Stimulated activated memory B cell treated with anti-CD40 and anti-IgM and Interleukin-4, amounts not matched to agents 10 μg/mL and 1 μg/mL and 100 μg/mL, for 72 hours (primary cell): ENCODE measurements at regions not wholly inside any gene's neighbourhood (a gene's known extent, or its start where the extent isn't known, plus 50 kb on each side); places are given as distances from the start of the nearest gene placed in this dataset.

Experiments used
- ATAC-seq: fragments of 150-1000 bp; cut with Tn5 transposase; 2 replicates; pipeline ENCODE4 v1.10.0; 2021
- H3K27ac Mint-ChIP-seq: one replicate; pipeline ENCODE4 v1.8.0; 2022; ENCODE audit warnings: mild to moderate bottlenecking, mixed read lengths
- H3K27me3 Mint-ChIP-seq: one replicate; pipeline ENCODE4 v1.8.0; 2022; ENCODE audit warnings: mixed read lengths
- H3K36me3 Mint-ChIP-seq: one replicate; pipeline ENCODE4 v1.8.0; 2022; ENCODE audit warnings: mixed read lengths
- H3K4me1 Mint-ChIP-seq: one replicate; pipeline ENCODE4 v1.8.0; 2022; ENCODE audit warnings: mixed read lengths
- H3K4me3 Mint-ChIP-seq: one replicate; pipeline ENCODE4 v1.8.0; 2022; ENCODE audit warnings: mild to moderate bottlenecking, moderate library complexity, mixed read lengths
- H3K9me3 Mint-ChIP-seq: one replicate; pipeline ENCODE4 v1.8.0; 2022; ENCODE audit warnings: mixed read lengths

- ATAC-seq, result no peak
Measured at GRCh38 chr2:19800796-19801195, 101.0 kb downstream of the TTC32 start.

GRCh38 chr2:19799881-19800780 is 101.7 kb downstream of the TTC32 start:
- no peak overlapping the region for H3K27ac Mint-ChIP-seq
- H3K4me1 Mint-ChIP-seq, result no peaks in the 10 kb centered on the region
- peaks cover 2% of the 10 kb centered on the region for H3K9me3 Mint-ChIP-seq
- no peaks in the 10 kb centered on the region for H3K36me3 Mint-ChIP-seq
- H3K4me3 Mint-ChIP-seq, result no peak overlapping the region
- peaks cover 9% of the 10 kb centered on the region for H3K27me3 Mint-ChIP-seq
- ATAC-seq, result no peak

More at GRCh38 chr2:19800796-19801195, 101.0 kb downstream of the TTC32 start:
- no peaks in the 10 kb centered on the region for H3K36me3 Mint-ChIP-seq
- H3K27ac Mint-ChIP-seq, result no peak overlapping the region
- H3K27me3 Mint-ChIP-seq, result peaks cover 9% of the 10 kb centered on the region
- H3K4me3 Mint-ChIP-seq, result no peak overlapping the region
- H3K9me3 Mint-ChIP-seq, result peaks cover 2% of the 10 kb centered on the region
- no peaks in the 10 kb centered on the region for H3K4me1 Mint-ChIP-seq

- Mint-ChIP-seq H3K27ac (no peak overlapping the region), H3K36me3 (no peaks in the 10 kb centered on the region), H3K4me3 (no peak overlapping the region), H3K9me3 (no peaks in the 10 kb centered on the region), H3K27me3 (peaks cover 9% of the 10 kb centered on the region), H3K4me1 (no peaks in the 10 kb centered on the region)
- no peak for ATAC-seq
Measured at GRCh38 chr2:19797871-19798270, 103.9 kb downstream of the TTC32 start.

- H3K4me3 Mint-ChIP-seq, result no peak overlapping the region
- H3K9me3 Mint-ChIP-seq, result no peaks in the 10 kb centered on the region
- peaks cover 9% of the 10 kb centered on the region for H3K27me3 Mint-ChIP-seq
- H3K4me1 Mint-ChIP-seq, result no peaks in the 10 kb centered on the region
- no peak overlapping the region for H3K27ac Mint-ChIP-seq
- no peak for ATAC-seq
- no peaks in the 10 kb centered on the region for H3K36me3 Mint-ChIP-seq
Measured at GRCh38 chr2:19797243-19797810, 104.5 kb downstream of the TTC32 start.

GRCh38 chr2:19796035-19796695 is 105.6 kb downstream of the TTC32 start:
- Mint-ChIP-seq H3K9me3 (no peaks in the 10 kb centered on the region), H3K36me3 (no peaks in the 10 kb centered on the region), H3K27ac (no peak overlapping the region), H3K4me3 (no peak overlapping the region), H3K4me1 (no peaks in the 10 kb centered on the region), H3K27me3 (peaks cover 9% of the 10 kb centered on the region)
- ATAC-seq, result no peak

GRCh38 chr2:19793132-19793750 is 108.5 kb downstream of the TTC32 start:
- no peaks in the 10 kb centered on the region for H3K4me1 Mint-ChIP-seq
- H3K27me3 Mint-ChIP-seq, result peaks cover 9% of the 10 kb centered on the region
- no peak overlapping the region for H3K4me3 Mint-ChIP-seq
- no peak overlapping the region for H3K27ac Mint-ChIP-seq
- no peak for ATAC-seq
- no peaks in the 10 kb centered on the region for H3K36me3 Mint-ChIP-seq
- H3K9me3 Mint-ChIP-seq, result no peaks in the 10 kb centered on the region

GRCh38 chr2:19790291-19790690 is 111.5 kb downstream of the TTC32 start:
- ATAC-seq, result no peak
- Mint-ChIP-seq H3K36me3 (no peaks in the 10 kb centered on the region), H3K27me3 (peaks cover 9% of the 10 kb centered on the region), H3K9me3 (no peaks in the 10 kb centered on the region), H3K4me3 (no peak overlapping the region), H3K27ac (no peak overlapping the region), H3K4me1 (no peaks in the 10 kb centered on the region)

- no peak for ATAC-seq
- no peaks in the 10 kb centered on the region for H3K4me1 Mint-ChIP-seq
- H3K36me3 Mint-ChIP-seq, result no peaks in the 10 kb centered on the region
- H3K27ac Mint-ChIP-seq, result no peak overlapping the region
- H3K9me3 Mint-ChIP-seq, result peaks cover 7% of the 10 kb centered on the region
- H3K27me3 Mint-ChIP-seq, result peaks cover 23% of the 10 kb centered on the region
- no peak overlapping the region for H3K4me3 Mint-ChIP-seq
Measured at GRCh38 chr2:19787134-19787533, 114.6 kb downstream of the TTC32 start.

GRCh38 chr2:19786408-19787058 is 115.2 kb downstream of the TTC32 start:
- peak; percentile 66 for ATAC-seq
- Mint-ChIP-seq H3K4me1 (no peaks in the 10 kb centered on the region), H3K4me3 (no peak overlapping the region), H3K27ac (peak overlapping the region; percentile 33), H3K27me3 (peaks cover 29% of the 10 kb centered on the region), H3K9me3 (peaks cover 7% of the 10 kb centered on the region), H3K36me3 (no peaks in the 10 kb centered on the region)

- H3K27me3 Mint-ChIP-seq, result peaks cover 33% of the 10 kb centered on the region
- H3K4me1 Mint-ChIP-seq, result no peaks in the 10 kb centered on the region
- H3K4me3 Mint-ChIP-seq, result no peak overlapping the region
- H3K27ac Mint-ChIP-seq, result peak overlapping the region; percentile 33
- H3K36me3 Mint-ChIP-seq, result no peaks in the 10 kb centered on the region
- H3K9me3 Mint-ChIP-seq, result peaks cover 7% of the 10 kb centered on the region
- ATAC-seq, result no peak
Measured at GRCh38 chr2:19785867-19786266, 115.9 kb downstream of the TTC32 start.

GRCh38 chr2:19785447-19785846 is 116.3 kb downstream of the TTC32 start:
- H3K4me1 Mint-ChIP-seq, result no peaks in the 10 kb centered on the region
- no peak for ATAC-seq
- H3K4me3 Mint-ChIP-seq, result no peak overlapping the region
- peaks cover 33% of the 10 kb centered on the region for H3K27me3 Mint-ChIP-seq
- no peaks in the 10 kb centered on the region for H3K36me3 Mint-ChIP-seq
- peaks cover 7% of the 10 kb centered on the region for H3K9me3 Mint-ChIP-seq
- peak overlapping the region; percentile 33 for H3K27ac Mint-ChIP-seq

GRCh38 chr2:19784456-19784855 is 117.3 kb downstream of the TTC32 start:
- Mint-ChIP-seq H3K36me3 (no peaks in the 10 kb centered on the region), H3K4me1 (no peaks in the 10 kb centered on the region), H3K27ac (no peak overlapping the region), H3K27me3 (peaks cover 33% of the 10 kb centered on the region), H3K9me3 (peaks cover 7% of the 10 kb centered on the region), H3K4me3 (no peak overlapping the region)
- no peak for ATAC-seq

GRCh38 chr2:19783935-19784334 is 117.8 kb downstream of the TTC32 start:
- H3K36me3 Mint-ChIP-seq, result no peaks in the 10 kb centered on the region
- no peak overlapping the region for H3K27ac Mint-ChIP-seq
- H3K9me3 Mint-ChIP-seq, result peaks cover 7% of the 10 kb centered on the region
- H3K27me3 Mint-ChIP-seq, result peaks cover 29% of the 10 kb centered on the region
- ATAC-seq, result no peak
- H3K4me1 Mint-ChIP-seq, result no peaks in the 10 kb centered on the region
- H3K4me3 Mint-ChIP-seq, result no peak overlapping the region

- no peaks in the 10 kb centered on the region for H3K36me3 Mint-ChIP-seq
- H3K9me3 Mint-ChIP-seq, result no peaks in the 10 kb centered on the region
- H3K27ac Mint-ChIP-seq, result no peak overlapping the region
- H3K27me3 Mint-ChIP-seq, result peaks cover 9% of the 10 kb centered on the region
- no peak for ATAC-seq
- no peak overlapping the region for H3K4me3 Mint-ChIP-seq
- no peaks in the 10 kb centered on the region for H3K4me1 Mint-ChIP-seq
Measured at GRCh38 chr2:19776941-19777514, 124.8 kb downstream of the TTC32 start.
